ENCODE measurements at regions not wholly inside any gene's neighbourhood (a gene's known extent, or its start where the extent isn't known, plus 50 kb on each side); places are given as distances from the start of the nearest gene placed in this dataset.

GRCh38 chr3:174675406-174675805 is 183.7 kb upstream of the NAALADL2 start:
- no peak for DNase-seq

- DNase-seq = no peak
Observed at GRCh38 chr3:174681784-174682183, 177.3 kb upstream of the NAALADL2 start.

GRCh38 chr3:174685796-174686195 is 173.3 kb upstream of the NAALADL2 start:
- DNase-seq = no peak

GRCh38 chr3:174697310-174697709 is 161.8 kb upstream of the NAALADL2 start:
- DNase-seq = no peak

GRCh38 chr3:174700736-174701135 is 158.4 kb upstream of the NAALADL2 start:
- DNase-seq = no peak

- DNase-seq = no peak
Observed at GRCh38 chr3:174710612-174711011, 148.5 kb upstream of the NAALADL2 start.

GRCh38 chr3:174715386-174715785 is 143.7 kb upstream of the NAALADL2 start:
- no peak for DNase-seq

GRCh38 chr3:174716956-174717505 is 142.1 kb upstream of the NAALADL2 start:
- DNase-seq = no peak

GRCh38 chr3:174720717-174721116 is 138.4 kb upstream of the NAALADL2 start:
- DNase-seq = no peak

- no peak for DNase-seq
Observed at GRCh38 chr3:174725303-174725702, 133.8 kb upstream of the NAALADL2 start.

- DNase-seq = no peak
Observed at GRCh38 chr3:174737966-174738365, 121.2 kb upstream of the NAALADL2 start.

- peak in 1 of 2 experiments; percentile 32 for DNase-seq
Observed at GRCh38 chr3:174749143-174749542, 110.0 kb upstream of the NAALADL2 start.

GRCh38 chr3:174755833-174756829 is 103.0 kb upstream of the NAALADL2 start:
- peak; percentile 18 to 84 for DNase-seq

GRCh38 chr3:174758943-174759342 is 100.2 kb upstream of the NAALADL2 start:
- DNase-seq = no peak

- DNase-seq = no peak
Observed at GRCh38 chr3:174767406-174767805, 91.7 kb upstream of the NAALADL2 start.

GRCh38 chr3:174767853-174768382 is 91.2 kb upstream of the NAALADL2 start:
- no peak for DNase-seq

- no peak for DNase-seq
Observed at GRCh38 chr3:174769171-174769570, 90.0 kb upstream of the NAALADL2 start.

GRCh38 chr3:174775603-174776002 is 83.5 kb upstream of the NAALADL2 start:
- no peak for DNase-seq

GRCh38 chr3:174776123-174776522 is 83.0 kb upstream of the NAALADL2 start:
- no peak for DNase-seq

GRCh38 chr3:174776636-174777035 is 82.5 kb upstream of the NAALADL2 start:
- no peak for DNase-seq

GRCh38 chr3:174777813-174778212 is 81.3 kb upstream of the NAALADL2 start:
- DNase-seq = no peak

GRCh38 chr3:174783502-174783901 is 75.6 kb upstream of the NAALADL2 start:
- DNase-seq = no peak

- no peak for DNase-seq
Observed at GRCh38 chr3:174784206-174784934, 74.8 kb upstream of the NAALADL2 start.

All from NCI-H2081 (cell line).